Ammon's horn (tissue), 1 donor: ENCODE measurements at regions not wholly inside any gene's neighbourhood (a gene's known extent, or its start where the extent isn't known, plus 50 kb on each side); places are given as distances from the start of the nearest gene placed in this dataset.
"Not testable (repeated sequence)": the region's sequence is repeated elsewhere in the genome, so short reads cannot be mapped to it uniquely, and the experiment has no call there.

Experiments
- DNase-seq: peaks from one replicate; pipeline ENCODE4 v3.0.0-alpha.2; 2016; ENCODE audit warnings: low spot score

GRCh38 chr16:24624102-24624501, 84.7 kb downstream of the RBBP6 start:
- no peak for DNase-seq

GRCh38 chr16:24626256-24626655, 86.9 kb downstream of the RBBP6 start:
- no peak for DNase-seq

- DNase-seq, result no peak
Observed at GRCh38 chr16:24634919-24635318, 94.5 kb upstream of the TNRC6A start.

- DNase-seq, result peak; percentile 64
Observed at GRCh38 chr16:24635900-24636610, 93.4 kb upstream of the TNRC6A start.

GRCh38 chr16:24639769-24640168, 89.7 kb upstream of the TNRC6A start:
- DNase-seq, result no peak

- no peak for DNase-seq
Observed at GRCh38 chr16:24643489-24643888, 86.0 kb upstream of the TNRC6A start.

GRCh38 chr16:24645739-24646645, 83.5 kb upstream of the TNRC6A start:
- DNase-seq, result peak; percentile 5

- DNase-seq, result no peak
Observed at GRCh38 chr16:24646646-24646995, 82.8 kb upstream of the TNRC6A start.

- DNase-seq, result no peak
Observed at GRCh38 chr16:24652209-24652712, 77.2 kb upstream of the TNRC6A start.

GRCh38 chr16:24652803-24653202, 76.6 kb upstream of the TNRC6A start:
- DNase-seq, result no peak

- DNase-seq, result no peak
Observed at GRCh38 chr16:24653725-24654124, 75.7 kb upstream of the TNRC6A start.

GRCh38 chr16:24665942-24666341, 63.5 kb upstream of the TNRC6A start:
- DNase-seq, result not testable (repeated sequence)

GRCh38 chr16:24667244-24667764, 62.1 kb upstream of the TNRC6A start:
- DNase-seq, result no peak

- no peak for DNase-seq
Observed at GRCh38 chr16:24668481-24669061, 60.9 kb upstream of the TNRC6A start.

- peak; percentile 93 for DNase-seq
Observed at GRCh38 chr16:24670623-24671454, 58.6 kb upstream of the TNRC6A start.

- DNase-seq, result no peak
Observed at GRCh38 chr16:24671455-24671954, 57.9 kb upstream of the TNRC6A start.

GRCh38 chr16:24673155-24673554, 56.3 kb upstream of the TNRC6A start:
- no peak for DNase-seq

GRCh38 chr16:24674877-24675276, 54.6 kb upstream of the TNRC6A start:
- DNase-seq, result no peak

GRCh38 chr16:24677388-24677787, 52.1 kb upstream of the TNRC6A start:
- DNase-seq, result no peak
